SHP77 treated with DMSO at 0.1 percent for 48 hours (cell line): ENCODE measurements at regions not wholly inside any gene's neighbourhood (a gene's known extent, or its start where the extent isn't known, plus 50 kb on each side); places are given as distances from the start of the nearest gene placed in this dataset.
"Not testable (repeated sequence)": the region's sequence is repeated elsewhere in the genome, so short reads cannot be mapped to it uniquely, and the experiment has no call there.

Experiments
- DNase-seq: peaks from one replicate; lab custom pipeline; 2025; lab: John Stamatoyannopoulos, UW

GRCh38 chr4:104549736-104550135 lies 55.0 kb upstream of the CXXC4 start:
- DNase-seq, result no peak

- DNase-seq, result no peak
Measured at GRCh38 chr4:104559502-104559901, 64.8 kb upstream of the CXXC4 start.

- DNase-seq, result no peak
Measured at GRCh38 chr4:104571341-104571740, 76.6 kb upstream of the CXXC4 start.

GRCh38 chr4:104574371-104574770 lies 79.7 kb upstream of the CXXC4 start:
- DNase-seq, result no peak

DNA sequence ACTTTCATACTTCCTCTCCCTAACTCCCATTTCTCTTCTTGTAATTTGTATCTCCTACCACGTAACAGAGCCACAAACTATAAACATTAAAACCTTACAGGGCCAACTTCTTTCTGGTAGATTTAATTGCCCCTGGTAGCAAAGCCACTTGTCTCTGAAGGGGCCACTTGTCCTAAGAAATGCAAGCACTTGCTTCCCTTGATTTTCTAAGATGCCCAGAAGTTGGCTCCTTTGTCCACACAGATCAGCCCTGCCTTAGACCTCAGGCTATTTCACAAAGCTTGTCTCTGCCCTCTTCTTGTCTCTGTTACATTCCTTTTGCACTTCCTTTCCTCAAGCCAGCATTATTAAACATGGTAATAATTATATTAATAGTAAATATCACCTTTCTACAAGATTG lies 80.6 kb upstream of the CXXC4 start:
- no peak for DNase-seq

DNA sequence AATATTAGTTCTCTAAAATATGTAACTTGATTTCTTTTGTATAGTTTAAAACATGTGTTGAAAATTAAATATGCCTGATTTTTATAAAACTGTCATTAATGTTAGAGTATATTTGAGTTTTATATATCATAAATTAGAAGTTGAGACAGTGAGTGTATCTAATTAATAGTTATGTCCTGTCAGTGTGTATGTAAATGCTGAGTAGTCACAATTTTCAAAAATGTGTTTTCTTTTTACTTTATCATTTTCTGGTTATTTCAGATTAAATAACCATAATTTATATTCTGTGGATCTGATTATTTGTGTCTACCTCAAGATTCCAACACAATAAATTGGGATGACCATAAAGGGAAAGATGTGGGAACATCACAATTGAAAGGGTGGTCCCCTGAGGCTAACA lies 82.7 kb upstream of the CXXC4 start:
- no peak for DNase-seq

DNA sequence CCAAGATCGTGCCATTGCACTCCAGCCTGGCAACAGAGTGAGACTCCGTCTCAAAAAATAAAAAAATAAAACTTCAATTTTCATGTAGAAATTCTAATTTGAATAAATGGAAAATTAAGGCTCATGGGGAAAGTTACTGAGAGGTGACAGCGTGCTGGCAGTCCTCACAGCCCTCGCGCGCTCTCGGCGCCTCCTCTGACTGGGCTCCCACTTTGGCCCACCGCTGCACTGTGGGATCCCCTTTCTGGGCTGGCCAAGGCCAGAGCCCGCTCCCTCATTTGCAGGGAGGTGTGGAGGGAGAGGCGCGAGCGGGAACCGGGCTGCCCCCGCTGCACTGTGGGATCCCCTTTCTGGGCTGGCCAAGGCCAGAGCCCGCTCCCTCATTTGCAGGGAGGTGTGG lies 86.8 kb upstream of the CXXC4 start:
- not testable (repeated sequence) for DNase-seq

- not testable (repeated sequence) for DNase-seq
Measured at GRCh38 chr4:104582056-104582455, 87.4 kb upstream of the CXXC4 start.

GRCh38 chr4:104589264-104589868 lies 94.7 kb upstream of the CXXC4 start:
- DNase-seq, result peak; percentile 40

DNA sequence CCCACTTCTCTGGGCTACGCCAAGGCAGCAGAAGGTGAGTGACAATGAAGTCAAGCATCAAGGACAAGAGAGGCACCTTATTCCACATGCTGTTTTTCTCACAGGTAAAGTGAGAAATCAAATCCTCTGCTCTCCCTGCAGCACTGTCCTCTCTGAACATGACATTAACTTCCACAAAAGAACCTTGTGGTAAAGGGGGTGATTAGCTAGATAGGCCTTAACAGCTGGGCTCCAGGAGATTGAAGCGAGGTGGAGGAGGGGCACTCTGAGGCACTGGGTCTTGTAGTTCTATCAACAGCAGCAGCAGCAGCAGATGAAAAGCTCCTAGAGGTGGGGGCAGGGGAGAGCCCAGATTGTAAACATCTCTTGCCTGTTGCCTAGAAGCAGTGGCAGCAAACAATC lies 96.8 kb upstream of the CXXC4 start:
- DNase-seq, result peak; percentile 20

DNA sequence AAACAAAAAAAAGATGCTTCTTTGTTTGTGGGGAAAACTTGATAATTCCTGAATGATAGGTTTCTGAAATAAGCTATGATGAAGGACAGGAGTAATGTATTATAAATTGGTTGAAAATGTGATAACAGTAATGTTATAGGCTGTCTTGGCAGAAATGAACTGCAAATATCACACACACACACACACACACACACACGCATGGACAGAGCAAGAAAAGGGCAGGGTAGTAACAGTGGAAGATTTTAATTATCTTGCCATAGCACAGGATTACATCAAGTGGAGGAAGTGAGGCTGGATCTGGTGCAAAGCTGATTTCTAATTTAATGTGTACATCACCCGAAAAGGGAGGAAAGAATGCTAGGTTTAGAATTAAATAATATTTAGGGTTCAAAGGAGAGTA lies 97.5 kb upstream of the CXXC4 start:
- no peak for DNase-seq

DNA sequence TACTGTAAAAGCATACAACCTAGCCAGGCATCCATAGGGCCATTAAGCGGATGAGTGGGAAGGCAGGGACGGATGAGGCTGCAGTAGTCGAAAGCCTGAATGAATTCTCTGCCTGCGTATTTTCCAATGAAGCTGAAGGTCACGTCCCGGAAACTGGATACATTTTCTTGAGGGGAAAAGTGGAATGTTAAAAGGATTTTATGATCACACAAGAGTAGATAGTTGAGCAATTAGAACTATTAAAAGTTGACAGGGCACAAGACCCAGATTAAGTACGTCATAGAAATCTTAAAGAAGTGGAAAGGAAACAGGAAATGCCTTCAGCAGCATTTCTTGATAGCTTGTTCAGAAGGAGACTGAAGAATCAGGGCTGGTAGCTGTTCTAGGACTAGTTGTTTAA lies 98.3 kb upstream of the CXXC4 start:
- DNase-seq, result no peak

- no peak for DNase-seq
Measured at GRCh38 chr4:104596189-104596588, 101.5 kb upstream of the CXXC4 start.

GRCh38 chr4:104615496-104615895 lies 120.8 kb upstream of the CXXC4 start:
- no peak for DNase-seq

DNA sequence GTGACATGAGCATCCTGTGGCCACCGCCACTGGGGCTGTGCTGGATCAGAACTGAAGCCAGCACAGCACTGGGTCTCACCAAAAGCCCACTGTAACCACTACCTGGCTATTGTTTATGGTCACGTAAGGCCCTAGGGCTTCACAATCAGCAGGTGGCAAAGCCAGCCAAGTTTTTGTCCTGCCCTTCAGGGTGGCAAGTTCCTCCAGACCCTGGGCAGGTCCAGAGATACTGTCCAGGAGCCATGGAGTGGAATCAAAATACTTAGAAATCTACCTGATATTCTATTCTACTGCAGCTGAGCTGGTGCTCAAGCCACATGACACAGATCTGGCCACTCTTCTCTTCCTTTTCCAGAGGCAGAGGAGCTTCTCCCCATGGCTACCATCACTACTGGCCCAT lies 121.2 kb upstream of the CXXC4 start:
- DNase-seq, result no peak

GRCh38 chr4:104616401-104616820 lies 121.7 kb upstream of the CXXC4 start:
- DNase-seq, result peak; percentile 0

GRCh38 chr4:104625706-104626105 lies 131.0 kb upstream of the CXXC4 start:
- DNase-seq, result no peak

GRCh38 chr4:104629601-104630000 lies 134.9 kb upstream of the CXXC4 start:
- no peak for DNase-seq

- no peak for DNase-seq
Measured at GRCh38 chr4:104630272-104630671, 135.6 kb upstream of the CXXC4 start.

DNA sequence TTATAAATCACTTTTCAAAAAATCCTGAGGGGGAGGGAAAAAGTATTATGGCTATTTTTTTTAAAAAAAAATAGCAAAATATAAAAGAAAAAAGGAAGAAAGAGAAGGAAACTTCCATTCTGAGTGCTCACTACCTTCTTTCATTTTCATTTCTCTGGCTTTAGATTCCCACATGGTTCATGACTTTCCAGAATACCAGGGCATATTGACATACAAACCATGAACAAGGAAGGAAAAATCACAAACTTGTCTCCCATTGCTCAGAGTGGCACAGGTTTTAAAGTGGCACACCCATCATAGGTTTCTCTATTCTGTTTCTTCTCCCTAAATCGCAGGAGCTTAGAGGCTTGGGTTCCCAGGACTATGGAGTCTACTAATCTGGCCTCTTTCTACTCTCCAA lies 136.3 kb upstream of the CXXC4 start:
- DNase-seq, result no peak

- no peak for DNase-seq
Measured at GRCh38 chr4:104641418-104641817, 146.7 kb upstream of the CXXC4 start.

GRCh38 chr4:104642521-104642920 lies 147.8 kb upstream of the CXXC4 start:
- DNase-seq, result no peak

DNA sequence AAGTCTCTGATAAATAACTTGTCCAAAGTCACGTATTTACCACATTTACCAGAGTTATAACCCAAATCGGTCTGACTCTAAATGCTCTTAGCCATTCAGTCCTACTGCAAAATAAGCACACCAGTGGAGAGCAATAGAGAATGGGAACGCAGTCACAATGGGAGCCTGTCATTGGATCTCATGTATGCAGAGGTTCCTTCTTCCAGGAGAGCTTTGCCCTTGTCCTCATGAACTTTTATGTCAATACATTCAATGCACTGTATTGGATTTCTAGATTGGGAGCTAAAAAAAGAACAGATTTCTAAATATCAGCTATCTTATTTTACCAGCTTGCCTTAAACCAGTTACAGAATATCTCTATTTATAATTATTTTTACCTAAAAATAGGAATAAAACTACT lies 149.1 kb upstream of the CXXC4 start:
- no peak for DNase-seq

GRCh38 chr4:104649631-104650030 lies 154.9 kb upstream of the CXXC4 start:
- DNase-seq, result no peak

DNA sequence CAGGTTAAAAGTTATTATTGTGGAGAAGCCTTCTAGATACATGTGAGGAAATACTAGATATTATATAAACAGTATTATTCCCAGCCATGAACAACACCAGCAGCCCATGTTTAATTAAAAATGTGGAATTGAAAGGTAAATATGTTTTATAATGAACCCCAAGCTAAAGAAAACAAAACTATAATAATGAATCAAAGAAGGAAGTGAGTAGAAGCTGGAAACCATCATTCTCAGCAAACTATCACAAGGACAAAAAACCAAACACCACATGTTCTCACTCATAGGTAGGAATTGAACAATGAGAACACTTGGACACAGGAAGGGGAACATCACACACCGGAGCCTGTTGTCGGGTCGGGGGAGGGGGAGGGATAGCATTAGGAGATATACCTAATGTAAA lies 167.6 kb upstream of the CXXC4 start:
- not testable (repeated sequence) for DNase-seq
